D341Med (cell line): ENCODE measurements at regions not wholly inside any gene's neighbourhood (a gene's known extent, or its start where the extent isn't known, plus 50 kb on each side); places are given as distances from the start of the nearest gene placed in this dataset.

Source experiments
- DNase-seq: peaks from one replicate; pipeline ENCODE4 v3.0.0; 2012; ENCODE audit warnings: low spot score

GRCh38 chr12:84741031-84741430, 171.6 kb downstream of the SLC6A15 start:
- no peak for DNase-seq

- no peak for DNase-seq
Observed at GRCh38 chr12:84740602-84741001, 172.0 kb downstream of the SLC6A15 start.

GRCh38 chr12:84738481-84738972, 174.1 kb downstream of the SLC6A15 start:
- no peak for DNase-seq

- DNase-seq: no peak
Observed at GRCh38 chr12:84732828-84733340, 179.7 kb downstream of the SLC6A15 start.

GRCh38 chr12:84730561-84731162, 181.9 kb downstream of the SLC6A15 start:
- no peak for DNase-seq

- DNase-seq: no peak
Observed at GRCh38 chr12:84727961-84728360, 184.6 kb downstream of the SLC6A15 start.

GRCh38 chr12:84726780-84727179, 185.8 kb downstream of the SLC6A15 start:
- no peak for DNase-seq

GRCh38 chr12:84723988-84724387, 188.6 kb downstream of the SLC6A15 start:
- DNase-seq: no peak

GRCh38 chr12:84719997-84720396, 192.6 kb downstream of the SLC6A15 start:
- no peak for DNase-seq

- no peak for DNase-seq
Observed at GRCh38 chr12:84718906-84719305, 193.7 kb downstream of the SLC6A15 start.

- no peak for DNase-seq
Observed at GRCh38 chr12:84712747-84713146, 199.9 kb downstream of the SLC6A15 start.

- no peak for DNase-seq
Observed at GRCh38 chr12:84706374-84706773, 206.2 kb downstream of the SLC6A15 start.

- no peak for DNase-seq
Observed at GRCh38 chr12:84704856-84705255, 207.7 kb downstream of the SLC6A15 start.

- no peak for DNase-seq
Observed at GRCh38 chr12:84702001-84702400, 210.6 kb downstream of the SLC6A15 start.

- DNase-seq: no peak
Observed at GRCh38 chr12:84701041-84701440, 211.6 kb downstream of the SLC6A15 start.

- DNase-seq: no peak
Observed at GRCh38 chr12:84698576-84699333, 213.8 kb downstream of the SLC6A15 start.

- DNase-seq: no peak
Observed at GRCh38 chr12:84696908-84697540, 215.6 kb downstream of the SLC6A15 start.

GRCh38 chr12:84696281-84696680, 216.3 kb downstream of the SLC6A15 start:
- no peak for DNase-seq

GRCh38 chr12:84694116-84694515, 218.5 kb downstream of the SLC6A15 start:
- no peak for DNase-seq

GRCh38 chr12:84692071-84692470, 220.5 kb downstream of the SLC6A15 start:
- DNase-seq: no peak

- no peak for DNase-seq
Observed at GRCh38 chr12:84691266-84691665, 221.3 kb downstream of the SLC6A15 start.

- DNase-seq: no peak
Observed at GRCh38 chr12:84689638-84690037, 223.0 kb downstream of the SLC6A15 start.

- no peak for DNase-seq
Observed at GRCh38 chr12:84685379-84685778, 227.2 kb downstream of the SLC6A15 start.
